HEK293 (cell line): ENCODE measurements at regions not wholly inside any gene's neighbourhood (a gene's known extent, or its start where the extent isn't known, plus 50 kb on each side); places are given as distances from the start of the nearest gene placed in this dataset.

ENCODE experiments used
- CTCF ChIA-PET: fragments of 350-600 bp; formaldehyde crosslinking; extraction: SDS; loops from one replicate; lab custom pipeline; 2021; ENCODE audit warnings: antibody characterized with exemption; lab: Yijun Ruan, JAX
- POLR2A ChIA-PET: fragments of 300-600 bp; formaldehyde crosslinking; extraction: SDS; loops from one replicate; lab custom pipeline; 2020; ENCODE audit warnings: antibody characterized with exemption, inconsistent platforms; lab: Yijun Ruan, JAX
- H3K27ac ChIP-seq: fragments of 200-500 bp; sonication (Bioruptor generic); 2 replicates; pipeline ENCODE4 v1.5.1; 2014; ENCODE audit warnings: low read depth, low read length, control low read depth, inconsistent platforms; ENCODE audit errors: extremely low read depth
- H3K36me3 ChIP-seq, 2 experiments: fragments of 200-500 bp in 1 of 2; sonication (Bioruptor generic) in 1 of 2; 1 replicate in 1 of 2; 2 replicates in 1 of 2; pipeline ENCODE4 v1.5.1; 2014 to 2017; ENCODE audit warnings: inconsistent platforms in 2 of 2, low read length in 2 of 2; ENCODE audit not compliant: control insufficient read depth in 2 of 2, insufficient read depth in 1 of 2
- H3K4me1 ChIP-seq: fragments of 200-500 bp; sonication (Bioruptor generic); 2 replicates; pipeline ENCODE4 v1.5.1; 2014; ENCODE audit warnings: mild to moderate bottlenecking, low read length, inconsistent platforms; ENCODE audit not compliant: control insufficient read depth, insufficient read depth
- H3K4me3 ChIP-seq: 2 replicates; pipeline ENCODE4 v1.5.1; 2011; ENCODE audit warnings: low read depth, mild to moderate bottlenecking, control low read depth, low read length, moderate library complexity
- H3K9me3 ChIP-seq: fragments of 200-500 bp; sonication (Bioruptor generic); 2 replicates; pipeline ENCODE4 v1.5.1; 2014; ENCODE audit warnings: low read depth, low read length, inconsistent platforms; ENCODE audit not compliant: control insufficient read depth, insufficient read depth
- MYNN ChIP-seq: fragments of 450-650 bp; formaldehyde crosslinking; IDR thresholded peaks from 2 replicates; pipeline ENCODE4 v1.5.1; 2016; ENCODE audit warnings: missing biosample characterization, missing genetic modification characterization, borderline replicate concordance
- SP2 ChIP-seq: fragments of 450-650 bp; formaldehyde crosslinking; IDR thresholded peaks from 2 replicates; pipeline ENCODE4 v1.5.1; 2016; ENCODE audit warnings: missing biosample characterization, missing genetic modification characterization
- TCF7L2 ChIP-seq: IDR thresholded peaks from 2 replicates; pipeline ENCODE4 v1.6.1; 2011; ENCODE audit warnings: low read depth, mild to moderate bottlenecking, inconsistent platforms, low read length, moderate library complexity, borderline replicate concordance
- YY1 ChIP-seq: fragments of 450-650 bp; formaldehyde crosslinking; IDR thresholded peaks from 2 replicates; pipeline ENCODE4 v1.5.1; 2018; ENCODE audit warnings: missing biosample characterization, missing genetic modification characterization
- ZBTB44 ChIP-seq: fragments of 450-650 bp; IDR thresholded peaks from 2 replicates; pipeline ENCODE4 v1.5.1; 2018; ENCODE audit warnings: missing biosample characterization, mild to moderate bottlenecking, missing genetic modification characterization
- ZBTB8A ChIP-seq: fragments of 450-650 bp; formaldehyde crosslinking; IDR thresholded peaks from 2 replicates; pipeline ENCODE4 v1.5.1; 2016; ENCODE audit warnings: missing biosample characterization, missing genetic modification characterization
- ZFP37 ChIP-seq: fragments of 450-650 bp; formaldehyde crosslinking; IDR thresholded peaks from 2 replicates; pipeline ENCODE4 v1.5.1; 2016; ENCODE audit warnings: missing biosample characterization, missing genetic modification characterization
- ZNF394 ChIP-seq: fragments of 450-650 bp; formaldehyde crosslinking; IDR thresholded peaks from 2 replicates; pipeline ENCODE4 v1.5.1; 2016; ENCODE audit warnings: missing biosample characterization, missing genetic modification characterization, mild to moderate bottlenecking, moderate library complexity, borderline replicate concordance
- ZNF433 ChIP-seq: fragments of 450-650 bp; formaldehyde crosslinking; IDR thresholded peaks from 2 replicates; pipeline ENCODE4 v1.5.1; 2016; ENCODE audit warnings: missing biosample characterization, missing genetic modification characterization, low read depth
- ZNF501 ChIP-seq: fragments of 450-650 bp; formaldehyde crosslinking; IDR thresholded peaks from 2 replicates; pipeline ENCODE4 v1.5.1; 2016; ENCODE audit warnings: missing biosample characterization, missing genetic modification characterization
- ZNF660 ChIP-seq: fragments of 450-650 bp; IDR thresholded peaks from 2 replicates; pipeline ENCODE4 v1.5.1; 2018; ENCODE audit warnings: missing biosample characterization, mild to moderate bottlenecking, missing genetic modification characterization
- ZNF843 ChIP-seq: fragments of 450-650 bp; formaldehyde crosslinking; IDR thresholded peaks from 2 replicates; pipeline ENCODE4 v1.5.1; 2016; ENCODE audit warnings: missing biosample characterization, missing genetic modification characterization
- ZSCAN23 ChIP-seq: fragments of 450-650 bp; formaldehyde crosslinking; IDR thresholded peaks from 2 replicates; pipeline ENCODE4 v1.5.1; 2016; ENCODE audit warnings: missing biosample characterization, missing genetic modification characterization
- TF ChIP-seq, protein P1 (sequence below): fragments of 450-650 bp; formaldehyde crosslinking; IDR thresholded peaks from 2 replicates; pipeline ENCODE4 v1.5.1; 2016; ENCODE audit warnings: missing biosample characterization, missing genetic modification characterization
- TF ChIP-seq, protein P2 (sequence below): fragments of 450-650 bp; formaldehyde crosslinking; IDR thresholded peaks from 2 replicates; pipeline ENCODE4 v1.5.1; 2016; ENCODE audit warnings: missing biosample characterization, missing genetic modification characterization
- TF ChIP-seq, protein P3 (sequence below): fragments of 450-650 bp; formaldehyde crosslinking; IDR thresholded peaks from 2 replicates; pipeline ENCODE4 v1.5.1; 2016; ENCODE audit warnings: missing biosample characterization, missing genetic modification characterization
- TF ChIP-seq, protein P4 (sequence below): fragments of 450-650 bp; formaldehyde crosslinking; IDR thresholded peaks from 2 replicates; pipeline ENCODE4 v1.5.1; 2017; ENCODE audit warnings: missing biosample characterization, missing genetic modification characterization

GRCh38 chr4:125681240-125681639, 366.5 kb downstream of the FAT4 start:
- H3K9me3 ChIP-seq, result no peaks in the 10 kb centered on the region
- H3K4me3 ChIP-seq, result no peak overlapping the region
- POLR2A ChIA-PET, result no interaction called here
- CTCF ChIA-PET, result no interaction called here
- H3K27ac ChIP-seq, result no peak overlapping the region
- H3K4me1 ChIP-seq, result no peaks in the 10 kb centered on the region
- no peaks in the 10 kb centered on the region for H3K36me3 ChIP-seq
- TF ChIP-seq ZBTB44 (tag by site-specific recombination), result no peak
- TF ChIP-seq, protein P1, sequence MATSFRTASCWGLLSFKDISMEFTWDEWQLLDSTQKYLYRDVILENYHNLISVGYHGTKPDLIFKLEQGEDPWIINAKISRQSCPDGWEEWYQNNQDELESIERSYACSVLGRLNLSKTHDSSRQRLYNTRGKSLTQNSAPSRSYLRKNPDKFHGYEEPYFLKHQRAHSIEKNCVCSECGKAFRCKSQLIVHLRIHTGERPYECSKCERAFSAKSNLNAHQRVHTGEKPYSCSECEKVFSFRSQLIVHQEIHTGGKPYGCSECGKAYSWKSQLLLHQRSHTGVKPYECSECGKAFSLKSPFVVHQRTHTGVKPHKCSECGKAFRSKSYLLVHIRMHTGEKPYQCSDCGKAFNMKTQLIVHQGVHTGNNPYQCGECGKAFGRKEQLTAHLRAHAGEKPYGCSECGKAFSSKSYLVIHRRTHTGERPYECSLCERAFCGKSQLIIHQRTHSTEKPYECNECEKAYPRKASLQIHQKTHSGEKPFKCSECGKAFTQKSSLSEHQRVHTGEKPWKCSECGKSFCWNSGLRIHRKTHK (tag by site-specific recombination), result no peak
- no peak for TF ChIP-seq MYNN (tag by site-specific recombination)
- TF ChIP-seq, protein P2, sequence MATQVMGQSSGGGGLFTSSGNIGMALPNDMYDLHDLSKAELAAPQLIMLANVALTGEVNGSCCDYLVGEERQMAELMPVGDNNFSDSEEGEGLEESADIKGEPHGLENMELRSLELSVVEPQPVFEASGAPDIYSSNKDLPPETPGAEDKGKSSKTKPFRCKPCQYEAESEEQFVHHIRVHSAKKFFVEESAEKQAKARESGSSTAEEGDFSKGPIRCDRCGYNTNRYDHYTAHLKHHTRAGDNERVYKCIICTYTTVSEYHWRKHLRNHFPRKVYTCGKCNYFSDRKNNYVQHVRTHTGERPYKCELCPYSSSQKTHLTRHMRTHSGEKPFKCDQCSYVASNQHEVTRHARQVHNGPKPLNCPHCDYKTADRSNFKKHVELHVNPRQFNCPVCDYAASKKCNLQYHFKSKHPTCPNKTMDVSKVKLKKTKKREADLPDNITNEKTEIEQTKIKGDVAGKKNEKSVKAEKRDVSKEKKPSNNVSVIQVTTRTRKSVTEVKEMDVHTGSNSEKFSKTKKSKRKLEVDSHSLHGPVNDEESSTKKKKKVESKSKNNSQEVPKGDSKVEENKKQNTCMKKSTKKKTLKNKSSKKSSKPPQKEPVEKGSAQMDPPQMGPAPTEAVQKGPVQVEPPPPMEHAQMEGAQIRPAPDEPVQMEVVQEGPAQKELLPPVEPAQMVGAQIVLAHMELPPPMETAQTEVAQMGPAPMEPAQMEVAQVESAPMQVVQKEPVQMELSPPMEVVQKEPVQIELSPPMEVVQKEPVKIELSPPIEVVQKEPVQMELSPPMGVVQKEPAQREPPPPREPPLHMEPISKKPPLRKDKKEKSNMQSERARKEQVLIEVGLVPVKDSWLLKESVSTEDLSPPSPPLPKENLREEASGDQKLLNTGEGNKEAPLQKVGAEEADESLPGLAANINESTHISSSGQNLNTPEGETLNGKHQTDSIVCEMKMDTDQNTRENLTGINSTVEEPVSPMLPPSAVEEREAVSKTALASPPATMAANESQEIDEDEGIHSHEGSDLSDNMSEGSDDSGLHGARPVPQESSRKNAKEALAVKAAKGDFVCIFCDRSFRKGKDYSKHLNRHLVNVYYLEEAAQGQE (tag by site-specific recombination), result no peak
- TF ChIP-seq ZSCAN23, result no peak
- no peak for TF ChIP-seq ZNF433 (tag by site-specific recombination)
- TF ChIP-seq ZNF660 (tag by site-specific recombination), result no peak
- TF ChIP-seq ZFP37 (tag by site-specific recombination), result no peak
- TF ChIP-seq TCF7L2, result no peak
- no peak for TF ChIP-seq ZNF843 (tag by site-specific recombination)
- TF ChIP-seq YY1 (tag by site-specific recombination), result no peak
- TF ChIP-seq, protein P3, sequence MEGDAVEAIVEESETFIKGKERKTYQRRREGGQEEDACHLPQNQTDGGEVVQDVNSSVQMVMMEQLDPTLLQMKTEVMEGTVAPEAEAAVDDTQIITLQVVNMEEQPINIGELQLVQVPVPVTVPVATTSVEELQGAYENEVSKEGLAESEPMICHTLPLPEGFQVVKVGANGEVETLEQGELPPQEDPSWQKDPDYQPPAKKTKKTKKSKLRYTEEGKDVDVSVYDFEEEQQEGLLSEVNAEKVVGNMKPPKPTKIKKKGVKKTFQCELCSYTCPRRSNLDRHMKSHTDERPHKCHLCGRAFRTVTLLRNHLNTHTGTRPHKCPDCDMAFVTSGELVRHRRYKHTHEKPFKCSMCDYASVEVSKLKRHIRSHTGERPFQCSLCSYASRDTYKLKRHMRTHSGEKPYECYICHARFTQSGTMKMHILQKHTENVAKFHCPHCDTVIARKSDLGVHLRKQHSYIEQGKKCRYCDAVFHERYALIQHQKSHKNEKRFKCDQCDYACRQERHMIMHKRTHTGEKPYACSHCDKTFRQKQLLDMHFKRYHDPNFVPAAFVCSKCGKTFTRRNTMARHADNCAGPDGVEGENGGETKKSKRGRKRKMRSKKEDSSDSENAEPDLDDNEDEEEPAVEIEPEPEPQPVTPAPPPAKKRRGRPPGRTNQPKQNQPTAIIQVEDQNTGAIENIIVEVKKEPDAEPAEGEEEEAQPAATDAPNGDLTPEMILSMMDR (tag by site-specific recombination), result no peak
- TF ChIP-seq ZNF501 (tag by site-specific recombination), result no peak
- TF ChIP-seq, protein P4, sequence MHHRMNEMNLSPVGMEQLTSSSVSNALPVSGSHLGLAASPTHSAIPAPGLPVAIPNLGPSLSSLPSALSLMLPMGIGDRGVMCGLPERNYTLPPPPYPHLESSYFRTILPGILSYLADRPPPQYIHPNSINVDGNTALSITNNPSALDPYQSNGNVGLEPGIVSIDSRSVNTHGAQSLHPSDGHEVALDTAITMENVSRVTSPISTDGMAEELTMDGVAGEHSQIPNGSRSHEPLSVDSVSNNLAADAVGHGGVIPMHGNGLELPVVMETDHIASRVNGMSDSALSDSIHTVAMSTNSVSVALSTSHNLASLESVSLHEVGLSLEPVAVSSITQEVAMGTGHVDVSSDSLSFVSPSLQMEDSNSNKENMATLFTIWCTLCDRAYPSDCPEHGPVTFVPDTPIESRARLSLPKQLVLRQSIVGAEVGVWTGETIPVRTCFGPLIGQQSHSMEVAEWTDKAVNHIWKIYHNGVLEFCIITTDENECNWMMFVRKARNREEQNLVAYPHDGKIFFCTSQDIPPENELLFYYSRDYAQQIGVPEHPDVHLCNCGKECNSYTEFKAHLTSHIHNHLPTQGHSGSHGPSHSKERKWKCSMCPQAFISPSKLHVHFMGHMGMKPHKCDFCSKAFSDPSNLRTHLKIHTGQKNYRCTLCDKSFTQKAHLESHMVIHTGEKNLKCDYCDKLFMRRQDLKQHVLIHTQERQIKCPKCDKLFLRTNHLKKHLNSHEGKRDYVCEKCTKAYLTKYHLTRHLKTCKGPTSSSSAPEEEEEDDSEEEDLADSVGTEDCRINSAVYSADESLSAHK (tag by site-specific recombination), result no peak
- no peak for TF ChIP-seq SP2 (tag by site-specific recombination)
- no peak for TF ChIP-seq ZNF394 (tag by site-specific recombination)
- no peak for TF ChIP-seq ZBTB8A
